ENCODE measurements at regions not wholly inside any gene's neighbourhood (a gene's known extent, or its start where the extent isn't known, plus 50 kb on each side); places are given as distances from the start of the nearest gene placed in this dataset.

GRCh38 chr12:16674885-16675284 is 68.9 kb upstream of the LMO3 start:
- Histone ChIP-seq H3K27me3 (no peaks in the 10 kb centered on the region), H3K36me3 (no peaks in the 10 kb centered on the region), H3K4me1 (no peaks in the 10 kb centered on the region), H3K4me3 (no peak overlapping the region), H3K9me3 (no peaks in the 10 kb centered on the region), H3K27ac (no peak overlapping the region)
- TF ChIP-seq CTCF (IDR thresholded peaks at IDR 0.05) = no peak
- intact Hi-C loops (cut with DNase I; ENCODE audit: low total_unique reads) = no loop called here
- no peak for DNase-seq

- intact Hi-C loops (cut with DNase I; ENCODE audit: low total_unique reads) = no loop called here
- H3K9me3 ChIP-seq = no peaks in the 10 kb centered on the region
- H3K27ac ChIP-seq = no peak overlapping the region
- TF ChIP-seq CTCF (IDR thresholded peaks at IDR 0.05) = no peak
- H3K36me3 ChIP-seq = no peaks in the 10 kb centered on the region
- H3K27me3 ChIP-seq = no peaks in the 10 kb centered on the region
- DNase-seq = no peak
- H3K4me1 ChIP-seq = no peaks in the 10 kb centered on the region
- H3K4me3 ChIP-seq = no peak overlapping the region
These were observed 64.6 kb upstream of the LMO3 start for GRCh38 chr12:16670456-16671050.

DNA sequence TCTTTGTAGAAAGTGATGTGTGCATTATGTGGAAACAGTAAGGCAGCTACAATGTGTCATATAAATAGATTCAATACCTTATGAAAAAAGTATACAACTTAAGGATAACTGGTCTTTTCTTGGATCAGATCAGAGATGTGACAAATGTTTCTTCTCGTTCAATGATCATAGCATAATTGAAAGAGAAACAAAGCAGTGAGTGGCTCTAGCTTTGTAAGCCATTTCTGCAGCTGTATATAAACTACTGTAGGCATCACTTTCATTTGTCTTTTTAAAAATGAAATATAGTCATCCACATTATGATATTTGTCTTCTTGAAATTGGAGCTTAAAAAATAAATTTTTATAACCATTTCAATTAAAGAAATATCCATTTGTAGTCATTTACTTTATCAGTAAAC is 63.8 kb upstream of the LMO3 start:
- Histone ChIP-seq H3K27ac (no peak overlapping the region), H3K9me3 (no peaks in the 10 kb centered on the region), H3K27me3 (no peaks in the 10 kb centered on the region), H3K36me3 (no peaks in the 10 kb centered on the region), H3K4me3 (no peak overlapping the region), H3K4me1 (no peaks in the 10 kb centered on the region)
- no peak for TF ChIP-seq CTCF (IDR thresholded peaks at IDR 0.05)
- no peak for DNase-seq
- intact Hi-C loops (cut with DNase I; ENCODE audit: low total_unique reads) = no loop called here

GRCh38 chr12:16668198-16668597 is 62.2 kb upstream of the LMO3 start:
- intact Hi-C loops (cut with DNase I; ENCODE audit: low total_unique reads) = no loop called here
- no peak for TF ChIP-seq CTCF (IDR thresholded peaks at IDR 0.05)
- no peak for DNase-seq

GRCh38 chr12:16658699-16659098 is 52.7 kb upstream of the LMO3 start:
- no peak for TF ChIP-seq CTCF (IDR thresholded peaks at IDR 0.05)
- no peak overlapping the region for H3K4me3 ChIP-seq
- no peak for DNase-seq
- no peaks in the 10 kb centered on the region for H3K9me3 ChIP-seq
- H3K27ac ChIP-seq = no peak overlapping the region
- intact Hi-C loops (cut with DNase I; ENCODE audit: low total_unique reads) = no loop called here
- no peaks in the 10 kb centered on the region for H3K36me3 ChIP-seq
- no peaks in the 10 kb centered on the region for H3K4me1 ChIP-seq
- H3K27me3 ChIP-seq = no peaks in the 10 kb centered on the region

More at GRCh38 chr12:16668198-16668597, 62.2 kb upstream of the LMO3 start:
- Histone ChIP-seq H3K27me3 (no peaks in the 10 kb centered on the region), H3K4me1 (no peaks in the 10 kb centered on the region), H3K9me3 (no peaks in the 10 kb centered on the region), H3K4me3 (no peak overlapping the region), H3K36me3 (no peaks in the 10 kb centered on the region), H3K27ac (no peak overlapping the region)

All from tibial artery (tissue), 4 donors.